ENCODE measurements at regions not wholly inside any gene's neighbourhood (a gene's known extent, or its start where the extent isn't known, plus 50 kb on each side); places are given as distances from the start of the nearest gene placed in this dataset.

- DNase-seq (ENCODE audit: low read depth in 2 of 2): no peak
Measured at GRCh38 chr2:220046507-220046906, 419.1 kb downstream of the SLC4A3 start.

- no peak for DNase-seq (ENCODE audit: low read depth in 2 of 2)
Measured at GRCh38 chr2:220051716-220052115, 424.3 kb downstream of the SLC4A3 start.

- no peak for DNase-seq (ENCODE audit: low read depth in 2 of 2)
Measured at GRCh38 chr2:220053919-220054318, 426.5 kb downstream of the SLC4A3 start.

- no peak for DNase-seq (ENCODE audit: low read depth in 2 of 2)
Measured at GRCh38 chr2:220057391-220057790, 430.0 kb downstream of the SLC4A3 start.

GRCh38 chr2:220057916-220058315 lies 430.5 kb downstream of the SLC4A3 start:
- no peak for DNase-seq (ENCODE audit: low read depth in 2 of 2)

GRCh38 chr2:220064111-220065030 lies 436.9 kb downstream of the SLC4A3 start:
- DNase-seq (ENCODE audit: low read depth in 2 of 2): no peak

- no peak for DNase-seq (ENCODE audit: low read depth in 2 of 2)
Measured at GRCh38 chr2:220065581-220065980, 438.2 kb downstream of the SLC4A3 start.

- no peak for DNase-seq (ENCODE audit: low read depth in 2 of 2)
Measured at GRCh38 chr2:220068846-220069245, 441.4 kb downstream of the SLC4A3 start.

GRCh38 chr2:220070349-220070748 lies 442.9 kb downstream of the SLC4A3 start:
- no peak for DNase-seq (ENCODE audit: low read depth in 2 of 2)

GRCh38 chr2:220071696-220072095 lies 444.3 kb downstream of the SLC4A3 start:
- no peak for DNase-seq (ENCODE audit: low read depth in 2 of 2)

- no peak for DNase-seq (ENCODE audit: low read depth in 2 of 2)
Measured at GRCh38 chr2:220072669-220073220, 445.3 kb downstream of the SLC4A3 start.

- no peak for DNase-seq (ENCODE audit: low read depth in 2 of 2)
Measured at GRCh38 chr2:220075835-220076234, 448.4 kb downstream of the SLC4A3 start.

GRCh38 chr2:220076734-220077133 lies 449.3 kb downstream of the SLC4A3 start:
- DNase-seq (ENCODE audit: low read depth in 2 of 2): no peak

- DNase-seq (ENCODE audit: low read depth in 2 of 2): no peak
Measured at GRCh38 chr2:220077488-220077887, 450.1 kb downstream of the SLC4A3 start.

GRCh38 chr2:220078439-220078838 lies 451.0 kb downstream of the SLC4A3 start:
- no peak for DNase-seq (ENCODE audit: low read depth in 2 of 2)

GRCh38 chr2:220079595-220079994 lies 452.2 kb downstream of the SLC4A3 start:
- DNase-seq (ENCODE audit: low read depth in 2 of 2): no peak

- no peak for DNase-seq (ENCODE audit: low read depth in 2 of 2)
Measured at GRCh38 chr2:220081171-220081570, 453.7 kb downstream of the SLC4A3 start.

GRCh38 chr2:220090050-220090449 lies 462.6 kb downstream of the SLC4A3 start:
- DNase-seq (ENCODE audit: low read depth in 2 of 2): no peak

GRCh38 chr2:220096406-220096805 lies 469.0 kb downstream of the SLC4A3 start:
- no peak for DNase-seq (ENCODE audit: low read depth in 2 of 2)

- DNase-seq (ENCODE audit: low read depth in 2 of 2): no peak
Measured at GRCh38 chr2:220101980-220102379, 474.6 kb downstream of the SLC4A3 start.

- DNase-seq (ENCODE audit: low read depth in 2 of 2): no peak
Measured at GRCh38 chr2:220103596-220103995, 476.2 kb downstream of the SLC4A3 start.

- no peak for DNase-seq (ENCODE audit: low read depth in 2 of 2)
Measured at GRCh38 chr2:220104871-220105351, 477.5 kb downstream of the SLC4A3 start.

GRCh38 chr2:220106065-220106464 lies 478.6 kb downstream of the SLC4A3 start:
- DNase-seq (ENCODE audit: low read depth in 2 of 2): no peak
